K562 (cell line): ENCODE measurements at regions not wholly inside any gene's neighbourhood (a gene's known extent, or its start where the extent isn't known, plus 50 kb on each side); places are given as distances from the start of the nearest gene placed in this dataset.
"Not testable (repeated sequence)": the region's sequence is repeated elsewhere in the genome, so short reads cannot be mapped to it uniquely, and the experiment has no call there.

Experiments
- ATAC-seq: fragments of 200-7000 bp; cut with Tn5 transposase; 3 replicates; pipeline ENCODE4 v1.9.1; 2020; ENCODE audit warnings: moderate library complexity
- BruUV-seq: library from RNA; stranded (reverse); fragments of 400-500 nt; replicated peaks from 2 replicates; lab custom pipeline; 2021; lab: Mats Ljungman, UMichigan
- CTCF ChIA-PET: fragments of 300-600 bp; formaldehyde crosslinking; extraction: SDS; loops from one replicate; lab custom pipeline; 2021; ENCODE audit warnings: low intra/inter-chr PET ratio; lab: Yijun Ruan, JAX
- POLR2A ChIA-PET: fragments of 300-600, 350-650 bp; sonication (Branson Sonifier 250); formaldehyde crosslinking; extraction: SDS; loops from one replicate; lab custom pipeline; 2021; ENCODE audit warnings: antibody characterized with exemption, inconsistent platforms; lab: Yijun Ruan, JAX
- DNase-seq, 4 experiments: peaks; one replicate each; pipeline versions ENCODE4 v3.0.0 to v3.0.0-alpha.2; 2011 to 2018; ENCODE audit warnings: low spot score in 3 of 4, mixed read lengths in 3 of 4; ENCODE audit errors: extremely low read depth in 1 of 4
- FAIRE-seq: peaks from 2 replicates; lab custom pipeline; 2011; peaks lifted over from hg19 to GRCh38; lab: Jason Lieb, UNC
- H2AFZ ChIP-seq: 2 replicates; pipeline ENCODE4 v1.6.0; 2011; ENCODE audit warnings: low read depth, low read length, control low read depth, inconsistent platforms
- H3K27ac ChIP-seq: fragments of 200-600 bp; 3 replicates; pipeline ENCODE4 v1.8.0; 2011; ENCODE audit warnings: low read depth, mild to moderate bottlenecking, control low read depth, inconsistent platforms, low read length, moderate library complexity, mixed read lengths; ENCODE audit errors: extremely low read depth
- H3K27me3 ChIP-seq, 2 experiments: fragments of 300-600 bp in 1 of 2; 2 replicates in 1 of 2; 3 replicates in 1 of 2; pipeline versions ENCODE4 v1.6.0 to v1.8.0; 2011; ENCODE audit warnings: inconsistent platforms in 2 of 2, low read length in 2 of 2, mild to moderate bottlenecking in 1 of 2, mixed read lengths in 1 of 2, moderate library complexity in 1 of 2; ENCODE audit not compliant: control insufficient read depth in 2 of 2, insufficient read depth in 2 of 2
- H3K36me3 ChIP-seq: fragments of 300-600 bp; 3 replicates; pipeline ENCODE4 v1.8.0; 2011; ENCODE audit warnings: mild to moderate bottlenecking, low read length, inconsistent platforms; ENCODE audit not compliant: control insufficient read depth, insufficient read depth
- H3K4me1 ChIP-seq, 2 experiments: fragments of 200-600 bp in 1 of 2; replicated peaks in 1 of 2; 2 replicates in 1 of 2; 3 replicates in 1 of 2; pipeline versions ENCODE4 v1.5.1 to v1.8.0; 2011; ENCODE audit warnings: inconsistent platforms in 2 of 2, low read length in 2 of 2, mild to moderate bottlenecking in 1 of 2, mixed read lengths in 1 of 2, moderate library complexity in 1 of 2; ENCODE audit not compliant: control insufficient read depth in 2 of 2, insufficient read depth in 2 of 2
- H3K4me2 ChIP-seq: 2 replicates; pipeline ENCODE4 v1.6.1; 2011; ENCODE audit warnings: low read length, control low read depth, inconsistent platforms, mixed read lengths; ENCODE audit not compliant: insufficient read depth
- H3K4me3 ChIP-seq: fragments of 200-600 bp; sonication (generic), shearing (Covaris generic); 2 replicates; pipeline ENCODE4 v1.5.1; 2016; ENCODE audit warnings: control low read depth, inconsistent platforms
- H3K79me2 ChIP-seq: fragments of 200-600 bp; 3 replicates; pipeline ENCODE4 v1.8.0; 2011; ENCODE audit warnings: low read length, inconsistent platforms; ENCODE audit not compliant: control insufficient read depth, insufficient read depth
- H3K9ac ChIP-seq, 2 experiments: 2 replicates each; pipeline versions ENCODE4 v1.6.0 to v1.6.1; 2011; ENCODE audit warnings: low read depth in 2 of 2, low read length in 2 of 2, control low read depth in 1 of 2, inconsistent platforms in 1 of 2, mild to moderate bottlenecking in 1 of 2, mixed read lengths in 1 of 2; ENCODE audit not compliant: insufficient read depth in 1 of 2
- H3K9me1 ChIP-seq: one replicate; pipeline ENCODE4 v1.6.0; 2011; ENCODE audit warnings: inconsistent platforms, mild to moderate bottlenecking, low read length, moderate library complexity; ENCODE audit not compliant: control insufficient read depth, insufficient read depth
- H3K9me3 ChIP-seq: replicated peaks from 2 replicates; pipeline ENCODE4 v1.5.1; 2011; ENCODE audit warnings: low read depth, low read length, inconsistent platforms; ENCODE audit not compliant: control insufficient read depth, insufficient read depth
- H4K20me1 ChIP-seq: replicated peaks from 2 replicates; pipeline ENCODE4 v1.6.1; 2011; ENCODE audit warnings: low read length, inconsistent platforms, mixed read lengths; ENCODE audit not compliant: control insufficient read depth, insufficient read depth
- DNMT1 ChIP-seq: fragments of 450-650 bp; IDR thresholded peaks from 2 replicates; pipeline ENCODE4 v1.6.1; 2016; ENCODE audit warnings: antibody characterized with exemption, mild to moderate bottlenecking
- ERF ChIP-seq: fragments of 450-650 bp; formaldehyde crosslinking; IDR thresholded peaks from 2 replicates; pipeline ENCODE4 v1.4.0; 2020; ENCODE audit warnings: mild to moderate bottlenecking, mixed read lengths
- FOXK1 ChIP-seq: sonication (generic); formaldehyde crosslinking; IDR thresholded peaks from 2 replicates; pipeline ENCODE4 v1.8.0; 2022; ENCODE audit warnings: missing genetic modification reagents, mild to moderate bottlenecking, borderline replicate concordance
- HMG20B ChIP-seq: fragments of 250-450 bp; sonication (Bioruptor Pico); IDR thresholded peaks from 2 replicates; pipeline ENCODE4 v1.5.0; 2021; ENCODE audit warnings: mild to moderate bottlenecking
- MEIS2 ChIP-seq: fragments of 450-650 bp; IDR thresholded peaks from 2 replicates; pipeline ENCODE4 v1.6.1; 2014; ENCODE audit warnings: mild to moderate bottlenecking; ENCODE audit not compliant: partially characterized antibody
- NBN ChIP-seq: fragments of 450-650 bp; IDR thresholded peaks from 2 replicates; pipeline ENCODE4 v1.6.1; 2016; ENCODE audit warnings: low read depth, mild to moderate bottlenecking
- NCOA6 ChIP-seq: fragments of 450-650 bp; IDR thresholded peaks from 2 replicates; pipeline ENCODE4 v1.6.1; 2017; ENCODE audit warnings: mild to moderate bottlenecking
- PHB2 ChIP-seq: fragments of 450-650 bp; IDR thresholded peaks from 2 replicates; pipeline ENCODE4 v1.6.1; 2017; ENCODE audit warnings: low read depth
- SAFB ChIP-seq: fragments of 200-400 bp; formaldehyde crosslinking; IDR thresholded peaks from 2 replicates; pipeline ENCODE4 v1.6.1; 2017; ENCODE audit warnings: low read depth, low read length, borderline replicate concordance
- SMARCA4 ChIP-seq: fragments of 450-650 bp; IDR thresholded peaks from 2 replicates; pipeline ENCODE4 v1.6.1; 2016
- SRF ChIP-seq, 2 experiments: fragments of 250-450, 450-650 bp in 1 of 2; sonication (Bioruptor Pico) in 1 of 2; sonication (generic) in 1 of 2; formaldehyde crosslinking; IDR thresholded peaks; 2 replicates each; pipeline versions ENCODE4 v1.5.0 to v1.5.1; 2020 to 2022; ENCODE audit warnings: mild to moderate bottlenecking in 1 of 2, missing genetic modification reagents in 1 of 2
- U2AF1 ChIP-seq: fragments of 200-400 bp; formaldehyde crosslinking; optimal IDR thresholded peaks from 2 replicates; pipeline ENCODE3; 2017; ENCODE audit warnings: mild to moderate bottlenecking, low read depth, low read length, moderate library complexity
- ZKSCAN8 ChIP-seq: fragments of 200-800 bp; sonication (Bioruptor generic); IDR thresholded peaks from 2 replicates; pipeline ENCODE4 v1.6.1; 2016; ENCODE audit warnings: missing genetic modification characterization, missing compliant biosample characterization
- ZNF134 ChIP-seq: fragments of 250-450 bp; sonication (Bioruptor Pico); conservative IDR thresholded peaks from 2 replicates; pipeline ENCODE4 v1.4.0; 2020
- ZNF23 ChIP-seq: fragments of 250-450 bp; sonication (Bioruptor Pico); IDR thresholded peaks from 2 replicates; pipeline ENCODE4 v1.4.0; 2020; ENCODE audit warnings: mild to moderate bottlenecking
- WGBS: fragments of 100-300 bp; shearing (Covaris generic); methylation state at CpG from one replicate; pipeline ENCODE4 v1.1.6; 2016; ENCODE audit warnings: low coverage, mixed read lengths; ENCODE audit not compliant: insufficient coverage; ENCODE audit errors: missing lambda C conversion rate; 5-methylcytosine and 5-hydroxymethylcytosine counted together
- in situ Hi-C: fragments of 300-500 bp; cut with MboI; formaldehyde crosslinking; loops from 4 replicates; pipeline ENCODE4 v1.15.0; 2018; ENCODE audit warnings: inconsistent platforms, mixed read lengths
- intact Hi-C: fragments of 100-400 bp; cut with micrococcal nuclease; formaldehyde crosslinking; loops from 2 replicates; pipeline ENCODE4 v1.14.2; 2022
- TF ChIP-seq, protein P1 (sequence below): fragments of 250-450 bp; sonication (Bioruptor Pico); IDR thresholded peaks from 2 replicates; pipeline ENCODE4 v1.8.0; 2022; ENCODE audit warnings: inconsistent platforms, mild to moderate bottlenecking, moderate library complexity, borderline replicate concordance
- TF ChIP-seq, protein P2 (sequence below): fragments of 250-450 bp; sonication (Bioruptor Pico); IDR thresholded peaks from 2 replicates; pipeline ENCODE4 v1.5.0; 2021; ENCODE audit warnings: mild to moderate bottlenecking, moderate library complexity
- TF ChIP-seq, protein P3 (sequence below): fragments of 250-450 bp; sonication (Bioruptor Pico); IDR thresholded peaks from 2 replicates; pipeline ENCODE4 v1.5.1; 2021; ENCODE audit warnings: mild to moderate bottlenecking

DNA sequence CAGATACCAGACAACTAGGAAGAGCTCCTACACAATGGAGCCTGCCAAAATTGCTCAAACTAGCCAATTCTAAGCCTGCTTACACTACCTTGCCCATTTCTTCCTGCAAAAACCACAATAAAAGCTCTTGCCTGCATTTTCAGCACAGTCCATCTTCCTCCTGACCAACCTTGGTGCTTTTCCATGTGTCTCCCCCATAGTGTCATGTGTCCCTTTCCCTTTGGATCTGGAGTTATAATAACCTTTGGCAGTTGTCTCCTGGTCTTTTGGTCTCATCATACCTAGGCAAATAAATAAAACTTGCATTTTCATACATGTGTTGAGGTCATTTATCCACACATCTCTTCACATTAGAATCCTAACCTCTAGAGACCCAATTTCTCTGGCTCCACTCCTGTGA lies 203.1 kb upstream of the TRPC4 start:
- in situ Hi-C loops = no loop called here
- POLR2A ChIA-PET = no interaction called here

DNA sequence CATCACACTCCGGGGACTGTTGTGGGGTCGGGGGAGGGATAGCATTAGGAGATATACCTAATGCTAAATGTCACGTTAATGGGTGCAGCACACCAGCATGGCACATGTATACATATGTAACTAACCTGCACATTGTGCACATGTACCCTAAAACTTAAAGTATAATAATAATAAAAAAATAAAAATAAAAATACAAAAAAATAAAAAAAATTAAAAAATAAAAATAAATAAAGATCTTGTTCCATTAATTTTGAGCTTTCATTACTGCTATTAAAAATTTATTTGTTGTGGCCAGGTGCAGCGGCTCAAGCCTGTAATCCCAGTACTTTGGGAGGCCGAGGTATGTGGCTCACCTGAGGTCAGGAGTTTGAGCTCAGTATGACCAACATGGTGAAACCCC lies 201.8 kb upstream of the TRPC4 start:
- POLR2A ChIA-PET, H3K9me1 ChIP-seq, H3K36me3 ChIP-seq, H3K4me3 ChIP-seq, BruUV-seq, H3K4me1 ChIP-seq, H3K4me2 ChIP-seq, H3K27ac ChIP-seq, H3K9ac ChIP-seq, in situ Hi-C loops, H3K9me3 ChIP-seq, FAIRE-seq, DNase-seq, H2AFZ ChIP-seq, CTCF ChIA-PET, H4K20me1 ChIP-seq, H3K27me3 ChIP-seq, H3K79me2 ChIP-seq, intact Hi-C loops, ATAC-seq: not testable (repeated sequence)
- 4% methylated on average over 4 of the region's 5 CpGs for WGBS

More for the DNA sequence above, 203.1 kb upstream of the TRPC4 start:
- no peak overlapping the region for H3K27ac ChIP-seq
- intact Hi-C loops = no loop called here
- CTCF ChIA-PET = no interaction called here
- no peak for FAIRE-seq
- BruUV-seq = no TSS peak
- no peak overlapping the region for H3K4me3 ChIP-seq
- TF ChIP-seq U2AF1 (no peak), HMG20B (CRISPR knock-in tag) (no peak), PHB2 (no peak), ERF (CRISPR knock-in tag) (no peak), FOXK1 (CRISPR knock-in tag) (no peak), MEIS2 (no peak), NBN (no peak), DNMT1 (no peak), NCOA6 (no peak), ZNF134 (CRISPR knock-in tag) (no peak), SRF (CRISPR knock-in tag; IDR thresholded peaks at IDR 0.05) (no peak), ZNF23 (CRISPR knock-in tag) (no peak), SAFB (no peak), ZKSCAN8 (CRISPR knock-in tag) (no peak), SMARCA4 (no peak)
- TF ChIP-seq, protein P1, sequence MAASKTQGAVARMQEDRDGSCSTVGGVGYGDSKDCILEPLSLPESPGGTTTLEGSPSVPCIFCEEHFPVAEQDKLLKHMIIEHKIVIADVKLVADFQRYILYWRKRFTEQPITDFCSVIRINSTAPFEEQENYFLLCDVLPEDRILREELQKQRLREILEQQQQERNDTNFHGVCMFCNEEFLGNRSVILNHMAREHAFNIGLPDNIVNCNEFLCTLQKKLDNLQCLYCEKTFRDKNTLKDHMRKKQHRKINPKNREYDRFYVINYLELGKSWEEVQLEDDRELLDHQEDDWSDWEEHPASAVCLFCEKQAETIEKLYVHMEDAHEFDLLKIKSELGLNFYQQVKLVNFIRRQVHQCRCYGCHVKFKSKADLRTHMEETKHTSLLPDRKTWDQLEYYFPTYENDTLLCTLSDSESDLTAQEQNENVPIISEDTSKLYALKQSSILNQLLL = no peak
- TF ChIP-seq, protein P2, sequence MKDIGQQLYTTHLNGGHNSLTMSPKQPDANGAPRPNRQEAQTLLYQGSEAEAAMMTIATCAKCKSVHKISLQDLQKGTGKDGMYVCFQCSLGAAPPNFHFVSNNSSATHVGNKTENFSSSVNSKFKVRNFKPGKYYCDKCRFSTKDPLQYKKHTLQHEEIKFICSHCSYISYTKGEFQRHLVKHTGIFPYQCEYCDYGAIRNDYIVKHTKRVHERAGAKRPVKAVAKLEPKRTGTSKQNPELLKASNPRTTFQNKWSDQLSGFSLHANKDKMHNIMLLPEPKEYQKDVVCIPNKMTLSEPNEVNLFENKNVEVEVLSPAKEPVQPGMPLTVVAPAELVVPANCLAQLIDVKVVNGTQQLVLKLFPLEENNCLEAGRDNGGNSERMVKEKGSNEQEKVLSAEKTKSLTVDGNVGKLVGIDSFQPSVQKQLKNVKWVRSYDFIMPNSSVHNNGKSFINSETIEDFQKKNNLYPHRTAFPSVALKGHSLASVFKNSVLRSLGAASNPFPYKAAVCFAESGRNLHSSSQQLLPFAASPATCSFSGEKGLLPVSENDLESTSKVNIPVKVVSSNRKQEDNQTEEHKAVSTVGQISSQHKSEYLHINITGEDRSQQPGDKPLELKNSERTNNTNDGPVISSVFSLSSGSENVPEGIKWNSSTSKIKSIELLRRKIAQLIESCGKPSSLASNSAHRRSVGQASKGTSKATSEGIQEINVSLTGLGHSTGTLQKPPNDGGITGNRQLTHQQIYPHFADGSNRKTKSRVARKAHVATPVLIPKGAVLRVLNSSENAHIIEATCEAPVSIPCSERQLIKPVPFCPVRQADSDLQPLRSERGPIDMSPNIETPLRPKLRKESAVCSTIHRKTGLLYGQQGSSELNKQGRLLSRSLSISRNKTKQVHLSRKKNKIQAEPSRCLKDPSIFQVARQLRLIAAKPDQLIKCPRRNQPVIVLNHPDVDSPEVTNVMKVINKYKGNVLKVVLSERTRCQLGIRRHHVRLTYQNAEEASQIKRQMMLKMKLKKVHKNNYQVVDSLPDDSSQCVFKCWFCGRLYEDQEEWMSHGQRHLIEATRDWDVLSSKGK (CRISPR knock-in tag) = no peak
- TF ChIP-seq, protein P3, sequence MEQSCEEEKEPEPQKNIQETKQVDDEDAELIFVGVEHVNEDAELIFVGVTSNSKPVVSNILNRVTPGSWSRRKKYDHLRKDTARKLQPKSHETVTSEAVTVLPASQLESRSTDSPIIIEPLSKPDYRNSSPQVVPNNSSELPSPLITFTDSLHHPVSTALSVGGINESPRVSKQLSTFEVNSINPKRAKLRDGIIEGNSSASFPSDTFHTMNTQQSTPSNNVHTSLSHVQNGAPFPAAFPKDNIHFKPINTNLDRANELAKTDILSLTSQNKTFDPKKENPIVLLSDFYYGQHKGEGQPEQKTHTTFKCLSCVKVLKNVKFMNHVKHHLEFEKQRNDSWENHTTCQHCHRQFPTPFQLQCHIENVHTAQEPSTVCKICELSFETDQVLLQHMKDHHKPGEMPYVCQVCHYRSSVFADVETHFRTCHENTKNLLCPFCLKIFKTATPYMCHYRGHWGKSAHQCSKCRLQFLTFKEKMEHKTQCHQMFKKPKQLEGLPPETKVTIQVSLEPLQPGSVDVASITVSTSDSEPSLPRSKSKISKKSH = no peak
- H3K9ac ChIP-seq = no peak overlapping the region
- H3K4me1 ChIP-seq = no peaks in the 10 kb centered on the region
- H3K9me3 ChIP-seq = no peaks in the 10 kb centered on the region
- H4K20me1 ChIP-seq = no peaks in the 10 kb centered on the region
- no peak for DNase-seq
- ATAC-seq = no peak
- no peaks in the 10 kb centered on the region for H3K36me3 ChIP-seq
- no peaks in the 10 kb centered on the region for H3K9me1 ChIP-seq
- H2AFZ ChIP-seq = no peak overlapping the region
- no peak overlapping the region for H3K4me2 ChIP-seq
- no peaks in the 10 kb centered on the region for H3K27me3 ChIP-seq
- no peaks in the 10 kb centered on the region for H3K79me2 ChIP-seq
